Kidney capillary endothelial cell (primary cell): ENCODE measurements at regions not wholly inside any gene's neighbourhood (a gene's known extent, or its start where the extent isn't known, plus 50 kb on each side); places are given as distances from the start of the nearest gene placed in this dataset.
A peak's percentile ranks its signal among the peaks of the same experiment; 100 is the strongest.
"Not testable (repeated sequence)": the region's sequence is repeated elsewhere in the genome, so short reads cannot be mapped to it uniquely, and the experiment has no call there.

ENCODE experiments used
- DNase-seq: peaks from one replicate; pipeline ENCODE4 v3.0.0-alpha.2; 2018; ENCODE audit warnings: low spot score

- peak; percentile 26 for DNase-seq
Measured at GRCh38 chr5:162796507-162796906, 640.9 kb upstream of the CCNG1 start.

- DNase-seq, result no peak
Measured at GRCh38 chr5:162800301-162800700, 637.1 kb upstream of the CCNG1 start.

DNA sequence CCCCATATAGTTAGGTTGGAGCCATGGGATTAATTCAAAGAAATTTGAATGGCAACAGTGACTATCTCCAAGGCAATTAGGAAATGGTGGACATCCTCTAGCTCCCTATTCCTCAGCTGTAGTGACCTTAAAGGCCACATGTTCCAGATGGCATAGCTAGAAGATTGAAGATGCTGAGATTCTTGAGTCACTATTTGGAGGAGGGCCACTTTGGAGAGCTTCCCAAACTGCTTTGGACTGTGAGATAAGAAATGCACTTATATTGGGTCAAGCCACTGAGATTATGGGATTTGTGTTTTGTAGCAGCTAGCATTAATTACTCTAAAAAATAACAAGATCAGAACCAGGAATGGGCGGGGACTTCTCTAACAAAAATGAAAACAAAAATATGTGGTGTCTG is 636.2 kb upstream of the CCNG1 start:
- DNase-seq, result no peak

DNA sequence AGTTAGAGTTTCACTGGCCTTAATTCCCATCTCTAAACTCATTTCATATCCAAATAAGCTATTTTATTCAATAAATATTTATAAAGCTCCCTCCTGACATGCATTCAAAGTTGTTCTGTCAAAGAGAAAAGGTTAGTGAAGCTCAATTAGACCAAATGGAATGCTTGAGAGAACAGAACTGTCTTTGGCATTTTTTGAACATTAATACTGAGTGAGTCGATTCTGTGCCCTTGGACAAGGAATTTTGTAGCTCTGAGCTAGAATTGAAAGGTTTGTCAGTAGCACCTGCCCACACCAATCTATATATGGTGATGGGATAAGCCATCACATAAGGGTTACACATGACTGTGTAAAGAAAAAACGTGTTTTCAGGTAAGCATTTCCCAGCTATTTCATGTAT is 631.2 kb upstream of the CCNG1 start:
- no peak for DNase-seq

DNA sequence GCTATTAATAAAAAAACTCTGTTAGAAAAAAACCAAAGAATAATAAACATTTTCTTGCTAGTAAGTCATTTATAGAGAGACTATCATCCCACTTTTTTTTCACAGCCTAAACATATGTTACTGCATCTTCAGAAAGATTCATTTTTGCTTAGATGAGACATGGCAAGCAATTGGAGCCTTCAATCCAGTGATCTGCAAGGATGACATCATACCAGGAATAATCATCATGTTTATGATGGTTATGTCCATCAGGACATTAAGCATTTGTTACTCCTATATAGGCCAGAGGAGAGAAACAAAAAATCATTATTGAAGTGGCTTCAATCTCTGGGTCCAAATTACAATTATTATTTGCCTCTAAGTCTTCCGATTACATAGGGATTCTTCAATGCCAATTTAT is 626.3 kb upstream of the CCNG1 start:
- DNase-seq, result no peak

GRCh38 chr5:162816816-162817215 is 620.6 kb upstream of the CCNG1 start:
- DNase-seq, result no peak

DNA sequence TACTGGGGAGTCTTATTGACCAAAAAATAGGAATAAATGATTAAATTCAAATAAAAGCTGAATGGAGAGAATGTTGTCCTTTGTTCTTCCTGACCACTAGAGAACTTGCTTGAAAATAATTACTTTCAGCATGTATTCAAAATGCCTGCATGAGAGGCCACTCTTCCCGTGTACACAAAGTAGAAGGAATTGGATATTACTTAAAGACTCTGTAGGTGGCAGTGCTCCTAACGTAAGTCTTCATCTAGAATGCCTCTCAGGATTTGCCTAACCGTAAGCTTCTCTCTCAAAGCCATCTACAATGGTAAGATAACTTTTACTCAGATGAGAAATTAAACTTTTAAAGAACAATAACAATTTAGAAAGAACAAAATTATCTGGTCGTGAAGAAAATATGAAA is 620.0 kb upstream of the CCNG1 start:
- no peak for DNase-seq

- not testable (repeated sequence) for DNase-seq
Measured at GRCh38 chr5:162821664-162822063, 615.7 kb upstream of the CCNG1 start.

- DNase-seq, result no peak
Measured at GRCh38 chr5:162824360-162824759, 613.0 kb upstream of the CCNG1 start.

DNA sequence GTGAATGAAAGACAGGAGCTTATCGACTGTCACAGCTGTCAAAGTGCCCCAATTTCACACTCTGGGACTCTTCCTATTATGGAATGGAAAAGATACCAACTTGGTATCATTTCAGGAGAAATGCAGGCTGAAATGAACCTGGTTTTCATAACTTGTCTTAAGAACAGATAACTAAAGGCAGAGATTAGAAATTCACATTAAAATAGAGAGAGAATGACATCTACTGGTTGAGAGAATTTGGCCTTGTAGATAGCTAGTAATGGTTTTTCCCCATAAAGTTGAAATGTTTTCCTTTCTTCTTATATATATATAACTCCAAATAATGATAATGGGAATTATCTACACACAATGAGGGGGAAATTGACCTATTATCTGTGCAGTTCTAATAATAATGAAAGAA is 600.2 kb upstream of the CCNG1 start:
- no peak for DNase-seq

DNA sequence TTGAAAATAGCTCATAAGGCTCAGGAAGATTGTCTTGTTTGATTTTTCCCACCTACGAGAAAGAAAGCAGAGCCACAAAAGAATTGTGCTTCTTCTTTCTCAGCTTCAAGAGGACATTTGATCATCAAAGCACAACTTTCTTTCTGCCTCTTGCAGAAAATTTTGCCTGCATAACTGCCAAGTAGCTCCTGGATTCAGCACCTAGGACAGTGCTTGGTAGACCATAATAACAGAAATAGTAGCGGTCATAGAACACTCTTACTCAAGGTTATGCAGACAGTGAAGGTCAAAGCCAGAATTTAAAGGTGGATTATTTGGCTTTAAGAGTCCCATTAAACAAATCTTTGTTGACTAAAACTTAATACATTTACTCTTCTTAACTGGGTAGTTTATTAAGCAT is 594.7 kb upstream of the CCNG1 start:
- no peak for DNase-seq

- DNase-seq, result no peak
Measured at GRCh38 chr5:162852134-162852533, 585.3 kb upstream of the CCNG1 start.

DNA sequence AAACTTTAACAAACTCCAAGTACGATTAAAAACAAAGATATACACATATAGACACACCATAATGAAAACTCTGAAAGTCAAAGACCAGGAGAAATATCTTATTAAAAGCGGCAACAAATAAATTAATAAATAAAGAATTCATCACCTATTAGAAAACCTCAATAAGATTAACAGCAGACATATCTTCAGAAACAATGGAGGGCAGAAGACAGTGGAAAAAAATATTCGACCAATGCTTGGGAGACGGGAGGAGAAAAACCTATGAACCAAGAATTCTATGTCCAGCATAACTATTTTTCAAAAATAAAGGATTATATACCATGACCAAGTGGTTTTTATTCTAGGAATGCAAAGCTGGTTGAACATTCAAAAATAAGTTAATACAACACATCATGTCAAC is 578.6 kb upstream of the CCNG1 start:
- no peak for DNase-seq

DNA sequence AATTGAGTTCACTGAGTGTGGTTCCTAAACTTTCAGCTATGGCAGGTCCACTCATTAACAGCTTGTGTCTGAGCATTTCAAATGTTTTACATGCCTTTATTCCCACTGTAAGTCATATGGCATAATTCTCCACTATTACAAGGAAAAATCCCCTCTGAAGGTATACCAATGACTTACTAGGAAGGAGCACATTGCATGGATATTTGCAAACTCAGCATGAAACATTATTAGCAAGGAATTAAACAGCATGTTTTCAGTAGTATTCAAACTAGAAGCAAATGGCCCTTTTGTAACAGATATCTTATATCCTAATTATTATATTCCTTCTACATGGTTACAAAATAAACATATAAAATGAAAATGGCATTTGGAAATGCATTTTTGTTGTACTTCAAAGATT is 566.4 kb upstream of the CCNG1 start:
- no peak for DNase-seq

GRCh38 chr5:162882629-162883028 is 554.8 kb upstream of the CCNG1 start:
- DNase-seq, result no peak

GRCh38 chr5:162886717-162887116 is 550.7 kb upstream of the CCNG1 start:
- DNase-seq, result no peak

- no peak for DNase-seq
Measured at GRCh38 chr5:162888268-162888667, 549.1 kb upstream of the CCNG1 start.

- no peak for DNase-seq
Measured at GRCh38 chr5:162911873-162912272, 525.5 kb upstream of the CCNG1 start.

DNA sequence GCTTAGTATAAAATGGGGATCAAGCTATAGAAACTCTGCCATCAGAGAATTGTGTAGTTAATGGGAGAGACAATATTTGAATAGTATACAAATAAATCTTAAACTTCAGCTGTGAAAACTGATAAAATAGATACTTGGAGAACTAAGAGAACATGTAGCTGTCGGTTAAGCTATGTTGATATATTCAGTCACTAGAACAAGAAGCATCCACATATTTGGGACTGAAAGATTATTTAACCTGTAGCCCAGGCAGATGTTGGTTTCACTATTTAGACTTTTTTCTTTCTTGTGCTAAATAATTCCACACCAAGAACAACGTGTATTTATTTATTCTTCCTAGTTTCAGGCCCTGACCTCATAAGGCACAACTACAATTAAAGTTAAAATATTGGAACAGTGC is 521.0 kb upstream of the CCNG1 start:
- DNase-seq, result no peak

GRCh38 chr5:162929104-162929503 is 508.3 kb upstream of the CCNG1 start:
- DNase-seq, result no peak

DNA sequence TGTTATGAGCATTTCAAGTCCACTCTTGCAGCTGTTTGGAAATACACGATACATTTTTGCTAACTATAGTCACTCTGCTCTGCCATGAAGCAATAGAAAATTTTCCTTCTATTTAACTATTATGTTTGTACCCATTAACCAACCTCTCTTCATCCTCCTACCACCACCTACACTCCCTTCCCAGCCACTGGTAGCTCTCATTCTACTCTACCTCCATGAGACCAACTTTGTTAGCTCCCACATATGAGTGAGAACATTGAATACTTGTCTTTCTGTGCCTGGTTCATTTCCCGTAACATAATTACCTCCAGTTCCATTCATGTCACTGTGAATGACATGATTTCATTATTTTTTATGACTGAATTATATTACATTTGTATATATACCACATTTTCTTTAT is 505.9 kb upstream of the CCNG1 start:
- no peak for DNase-seq

GRCh38 chr5:162939991-162940390 is 497.4 kb upstream of the CCNG1 start:
- DNase-seq, result no peak

- no peak for DNase-seq
Measured at GRCh38 chr5:162948677-162949076, 488.7 kb upstream of the CCNG1 start.

DNA sequence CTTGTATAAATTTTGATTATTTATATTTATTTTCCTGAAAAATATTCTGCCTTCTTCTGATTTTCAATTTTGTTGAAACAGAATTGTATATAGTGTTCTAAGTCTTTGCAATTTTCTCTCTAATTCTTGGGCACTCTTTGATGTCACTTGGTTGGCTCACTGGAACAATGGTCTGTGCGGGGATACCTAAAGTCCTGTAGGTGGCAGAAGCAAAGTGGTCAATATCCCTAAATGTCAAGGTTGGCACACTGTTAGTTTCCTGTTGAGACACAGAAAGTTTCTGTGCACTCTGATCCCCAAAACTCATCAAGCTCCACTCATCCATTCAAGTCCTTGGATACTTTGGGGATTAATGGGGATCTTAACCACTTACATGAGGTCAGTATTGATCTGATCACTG is 480.8 kb upstream of the CCNG1 start:
- no peak for DNase-seq

- DNase-seq, result not testable (repeated sequence)
Measured at GRCh38 chr5:162964144-162964543, 473.3 kb upstream of the CCNG1 start.
